Activated naive CD4-positive, alpha-beta T cell treated with anti-CD3 and anti-CD28 coated beads for 36 hours (primary cell): ENCODE measurements at regions not wholly inside any gene's neighbourhood (a gene's known extent, or its start where the extent isn't known, plus 50 kb on each side); places are given as distances from the start of the nearest gene placed in this dataset.

Experiments used
- CTCF ChIA-PET: fragments of 350-600 bp; sonication (Branson Sonifier 250); formaldehyde crosslinking; loops from one replicate; lab custom pipeline; 2021; ENCODE audit warnings: antibody characterized with exemption; lab: Charles Lee
- DNase-seq: peaks from one replicate; pipeline ENCODE4 v3.0.0-alpha.2; 2020
- H3K27ac Mint-ChIP-seq: one replicate; pipeline ENCODE4 v1.8.0; 2021; ENCODE audit warnings: mild to moderate bottlenecking, mixed read lengths
- H3K27me3 Mint-ChIP-seq: one replicate; pipeline ENCODE4 v1.8.0; 2021; ENCODE audit warnings: low read depth, mixed read lengths
- H3K36me3 Mint-ChIP-seq: one replicate; pipeline ENCODE4 v1.8.0; 2021; ENCODE audit warnings: low read depth, mixed read lengths
- H3K4me1 Mint-ChIP-seq: one replicate; pipeline ENCODE4 v1.8.0; 2021; ENCODE audit warnings: low read depth, mixed read lengths
- H3K4me3 Mint-ChIP-seq: one replicate; pipeline ENCODE4 v1.8.0; 2021; ENCODE audit warnings: mild to moderate bottlenecking, moderate library complexity, mixed read lengths
- H3K9me3 Mint-ChIP-seq: one replicate; pipeline ENCODE4 v1.8.0; 2021; ENCODE audit warnings: mixed read lengths
- intact Hi-C: fragments of 100-400 bp; cut with micrococcal nuclease; formaldehyde crosslinking; loops from one replicate; pipeline ENCODE4 v1.15.1; 2023

DNA sequence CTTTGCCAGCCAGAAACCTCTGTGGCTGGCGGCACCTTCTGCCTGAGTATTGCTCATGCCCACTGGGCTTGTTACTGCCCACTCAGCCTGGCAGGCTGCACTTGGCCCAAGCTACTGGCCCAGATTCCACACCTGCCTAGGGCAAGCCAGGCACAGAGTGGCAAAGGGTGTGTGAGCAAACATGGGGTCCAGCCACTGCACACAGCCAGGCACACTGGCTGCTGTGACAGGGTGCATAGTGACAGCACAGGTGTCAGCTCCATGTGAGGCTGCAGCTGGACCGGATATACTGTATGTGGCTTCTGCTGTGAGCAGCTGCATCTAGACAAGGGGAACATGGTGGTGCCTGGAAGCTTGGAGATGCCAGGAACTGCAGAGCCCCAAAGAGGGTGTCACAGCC, 113.9 kb downstream of the COPS8 start:
- Mint-ChIP-seq H3K36me3 (no peaks in the 10 kb centered on the region), H3K4me3 (no peak overlapping the region), H3K27me3 (peaks cover 2% of the 10 kb centered on the region), H3K27ac (no peak overlapping the region), H3K4me1 (no peaks in the 10 kb centered on the region), H3K9me3 (no peaks in the 10 kb centered on the region)
- CTCF ChIA-PET: interaction anchor here (0.6 kb wide), 1 partner anchor 87 kb away, joined by 4 read pairs; no protein-coding TSS in a partner anchor
- intact Hi-C loops: no loop called here
- no peak for DNase-seq

- DNase-seq: no peak
Measured at GRCh38 chr2:237200462-237200861, 114.8 kb downstream of the COPS8 start.

DNA sequence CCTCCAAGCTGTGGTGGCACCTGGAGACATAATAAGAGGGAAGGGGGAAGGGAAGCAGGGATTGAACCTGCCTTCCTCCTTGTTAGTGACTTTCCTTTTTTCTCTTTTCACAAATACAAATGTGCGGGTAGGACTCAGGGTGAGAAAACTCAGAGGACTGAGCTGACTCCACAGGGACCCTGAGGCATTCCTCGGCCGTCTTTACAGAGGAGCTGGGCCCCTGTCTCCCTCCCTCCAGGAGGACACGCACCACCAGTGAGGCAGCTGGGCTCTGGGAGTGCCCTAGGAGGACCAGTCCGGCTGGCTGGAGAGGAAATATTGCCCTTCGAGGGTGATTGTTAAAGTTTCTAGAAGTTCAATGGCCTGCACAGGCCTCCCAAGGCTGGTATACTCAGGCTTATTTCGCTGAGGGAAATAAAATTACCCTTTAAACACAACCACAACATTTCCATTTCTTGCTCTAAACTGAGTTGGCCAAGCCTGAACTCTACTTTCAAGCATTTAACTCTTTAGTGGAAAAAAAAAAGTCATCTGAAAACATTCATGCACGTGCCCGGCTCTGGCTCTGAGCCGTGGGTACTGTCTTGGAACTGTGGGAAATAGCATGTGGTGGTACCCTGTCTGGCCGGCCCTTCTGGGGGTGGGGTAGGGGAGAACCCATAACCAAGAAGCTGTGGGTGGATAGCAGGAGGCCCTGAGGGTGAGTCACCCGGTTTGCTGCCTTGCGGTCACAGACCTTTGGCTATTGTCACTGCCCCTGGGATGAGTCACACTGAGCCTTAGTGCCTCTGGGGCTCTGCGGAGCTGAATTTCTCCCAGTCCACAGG, 116.0 kb downstream of the COPS8 start:
- H3K27me3 Mint-ChIP-seq: peaks cover 2% of the 10 kb centered on the region
- no peak overlapping the region for H3K4me3 Mint-ChIP-seq
- no peak for DNase-seq
- CTCF ChIA-PET: no interaction called here
- no peaks in the 10 kb centered on the region for H3K9me3 Mint-ChIP-seq
- H3K4me1 Mint-ChIP-seq: no peaks in the 10 kb centered on the region
- no peak overlapping the region for H3K27ac Mint-ChIP-seq
- intact Hi-C loops: no loop called here
- no peaks in the 10 kb centered on the region for H3K36me3 Mint-ChIP-seq

More at GRCh38 chr2:237200462-237200861, 114.8 kb downstream of the COPS8 start:
- H3K27ac Mint-ChIP-seq: no peak overlapping the region
- H3K9me3 Mint-ChIP-seq: no peaks in the 10 kb centered on the region
- CTCF ChIA-PET: no interaction called here
- no peaks in the 10 kb centered on the region for H3K36me3 Mint-ChIP-seq
- no peak overlapping the region for H3K4me3 Mint-ChIP-seq
- peaks cover 2% of the 10 kb centered on the region for H3K27me3 Mint-ChIP-seq
- intact Hi-C loops: no loop called here
- H3K4me1 Mint-ChIP-seq: no peaks in the 10 kb centered on the region

- Mint-ChIP-seq H3K27ac (no peak overlapping the region), H3K4me3 (no peak overlapping the region), H3K27me3 (peaks cover 5% of the 10 kb centered on the region), H3K9me3 (no peaks in the 10 kb centered on the region), H3K4me1 (no peaks in the 10 kb centered on the region), H3K36me3 (no peaks in the 10 kb centered on the region)
- intact Hi-C loops: no loop called here
- CTCF ChIA-PET: no interaction called here
- no peak for DNase-seq
Measured at GRCh38 chr2:237202288-237203030, 116.8 kb downstream of the COPS8 start.

GRCh38 chr2:237205043-237205541, 119.4 kb downstream of the COPS8 start:
- no peaks in the 10 kb centered on the region for H3K36me3 Mint-ChIP-seq
- intact Hi-C loops: no loop called here
- DNase-seq: no peak
- no peaks in the 10 kb centered on the region for H3K4me1 Mint-ChIP-seq
- H3K27me3 Mint-ChIP-seq: peaks cover 4% of the 10 kb centered on the region
- no peak overlapping the region for H3K27ac Mint-ChIP-seq
- CTCF ChIA-PET: no interaction called here
- H3K9me3 Mint-ChIP-seq: no peaks in the 10 kb centered on the region
- no peak overlapping the region for H3K4me3 Mint-ChIP-seq

- H3K4me1 Mint-ChIP-seq: no peaks in the 10 kb centered on the region
- CTCF ChIA-PET: no interaction called here
- no peak for DNase-seq
- H3K4me3 Mint-ChIP-seq: no peak overlapping the region
- no peaks in the 10 kb centered on the region for H3K36me3 Mint-ChIP-seq
- H3K27ac Mint-ChIP-seq: no peak overlapping the region
- peaks cover 4% of the 10 kb centered on the region for H3K27me3 Mint-ChIP-seq
- intact Hi-C loops: no loop called here
- H3K9me3 Mint-ChIP-seq: no peaks in the 10 kb centered on the region
Measured at GRCh38 chr2:237205561-237205971, 119.9 kb downstream of the COPS8 start.

DNA sequence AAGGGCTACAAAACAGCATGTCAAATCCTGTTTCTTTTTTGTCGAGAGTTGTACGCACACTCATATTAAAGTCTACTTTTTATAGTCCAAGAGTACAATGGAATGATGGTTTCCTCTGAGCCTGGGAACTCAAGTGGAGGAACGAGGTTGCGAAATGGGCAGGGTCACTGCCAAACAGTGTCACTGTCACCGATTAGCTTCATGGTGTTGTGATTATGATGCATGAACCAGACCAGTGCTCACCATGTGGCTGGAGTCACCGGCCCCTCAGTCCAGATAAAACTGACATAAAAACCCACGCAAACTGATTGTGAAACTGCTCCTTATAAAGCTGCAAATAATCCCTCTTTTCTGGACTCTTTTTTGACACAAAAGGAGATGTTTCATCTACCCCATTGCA, 122.0 kb downstream of the COPS8 start:
- H3K4me3 Mint-ChIP-seq: no peak overlapping the region
- no peak for DNase-seq
- H3K9me3 Mint-ChIP-seq: no peaks in the 10 kb centered on the region
- CTCF ChIA-PET: no interaction called here
- no peak overlapping the region for H3K27ac Mint-ChIP-seq
- peaks cover 4% of the 10 kb centered on the region for H3K27me3 Mint-ChIP-seq
- no peaks in the 10 kb centered on the region for H3K36me3 Mint-ChIP-seq
- H3K4me1 Mint-ChIP-seq: no peaks in the 10 kb centered on the region
- intact Hi-C loops: no loop called here

GRCh38 chr2:237208373-237209260, 122.9 kb downstream of the COPS8 start:
- CTCF ChIA-PET: no interaction called here
- Mint-ChIP-seq H3K36me3 (no peaks in the 10 kb centered on the region), H3K4me1 (no peaks in the 10 kb centered on the region), H3K4me3 (no peak overlapping the region), H3K27ac (no peak overlapping the region), H3K9me3 (no peaks in the 10 kb centered on the region), H3K27me3 (peaks cover 4% of the 10 kb centered on the region)
- DNase-seq: no peak
- intact Hi-C loops: no loop called here

DNA sequence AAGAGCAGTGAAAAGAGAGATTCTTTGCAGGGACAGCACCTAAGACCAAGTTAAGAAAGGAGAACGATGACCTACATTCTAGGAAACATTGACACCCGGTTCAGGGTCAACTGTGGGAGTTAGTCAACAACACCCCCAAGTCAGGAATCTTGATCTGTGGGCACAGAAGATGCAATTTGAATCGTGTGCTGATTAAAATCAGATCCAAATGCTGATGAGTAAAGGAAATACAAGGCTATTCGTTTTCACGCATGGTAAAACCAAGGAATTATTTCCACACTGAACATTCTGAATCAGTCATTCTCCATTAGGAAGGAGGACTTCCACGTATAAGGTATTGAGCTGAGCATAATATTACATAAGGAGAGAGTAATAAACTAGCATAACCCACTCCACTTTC, 124.2 kb downstream of the COPS8 start:
- H3K4me3 Mint-ChIP-seq: no peak overlapping the region
- H3K27me3 Mint-ChIP-seq: peaks cover 4% of the 10 kb centered on the region
- CTCF ChIA-PET: no interaction called here
- H3K9me3 Mint-ChIP-seq: no peaks in the 10 kb centered on the region
- intact Hi-C loops: no loop called here
- H3K4me1 Mint-ChIP-seq: no peaks in the 10 kb centered on the region
- no peak overlapping the region for H3K27ac Mint-ChIP-seq
- DNase-seq: no peak
- no peaks in the 10 kb centered on the region for H3K36me3 Mint-ChIP-seq

GRCh38 chr2:237210297-237210696, 124.6 kb downstream of the COPS8 start:
- H3K27ac Mint-ChIP-seq: no peak overlapping the region
- no peaks in the 10 kb centered on the region for H3K4me1 Mint-ChIP-seq
- H3K27me3 Mint-ChIP-seq: peaks cover 4% of the 10 kb centered on the region
- no peaks in the 10 kb centered on the region for H3K36me3 Mint-ChIP-seq
- H3K4me3 Mint-ChIP-seq: no peak overlapping the region
- DNase-seq: no peak
- no peaks in the 10 kb centered on the region for H3K9me3 Mint-ChIP-seq
- CTCF ChIA-PET: no interaction called here
- intact Hi-C loops: no loop called here

GRCh38 chr2:237210763-237211162, 125.1 kb downstream of the COPS8 start:
- H3K4me1 Mint-ChIP-seq: no peaks in the 10 kb centered on the region
- no peak for DNase-seq
- H3K36me3 Mint-ChIP-seq: no peaks in the 10 kb centered on the region
- CTCF ChIA-PET: no interaction called here
- peaks cover 4% of the 10 kb centered on the region for H3K27me3 Mint-ChIP-seq
- intact Hi-C loops: no loop called here
- H3K4me3 Mint-ChIP-seq: no peak overlapping the region
- no peak overlapping the region for H3K27ac Mint-ChIP-seq
- H3K9me3 Mint-ChIP-seq: no peaks in the 10 kb centered on the region
